Neutrophil (primary cell): ENCODE measurements at regions not wholly inside any gene's neighbourhood (a gene's known extent, or its start where the extent isn't known, plus 50 kb on each side); places are given as distances from the start of the nearest gene placed in this dataset.
"Not testable (repeated sequence)": the region's sequence is repeated elsewhere in the genome, so short reads cannot be mapped to it uniquely, and the experiment has no call there.

ENCODE experiments used
- H3K27ac ChIP-seq: fragments of 200-600 bp; sonication (generic); 2 replicates; pipeline ENCODE4 v1.5.1; 2016; ENCODE audit warnings: mild to moderate bottlenecking, moderate library complexity
- H3K27me3 ChIP-seq: fragments of 200-600 bp; sonication (generic); 2 replicates; pipeline ENCODE4 v1.6.0; 2016; ENCODE audit warnings: mild to moderate bottlenecking
- H3K36me3 ChIP-seq: fragments of 200-600 bp; sonication (generic); 2 replicates; pipeline ENCODE4 v1.5.1; 2017
- H3K4me1 ChIP-seq, 2 experiments: fragments of 200-600 bp in 1 of 2; sonication (generic) in 1 of 2; 1 replicate in 1 of 2; 2 replicates in 1 of 2; pipeline versions ENCODE4 v1.5.1 to v1.6.1; 2013 to 2016; ENCODE audit warnings: low read depth in 1 of 2, low read length in 1 of 2, mild to moderate bottlenecking in 1 of 2, moderate library complexity in 1 of 2; ENCODE audit not compliant: control insufficient read depth in 1 of 2, insufficient read depth in 1 of 2
- H3K4me3 ChIP-seq, 2 experiments: fragments of 200-600 bp in 1 of 2; sonication (generic) in 1 of 2; 1 replicate in 1 of 2; 2 replicates in 1 of 2; pipeline ENCODE4 v1.5.1; 2013 to 2016; ENCODE audit warnings: low read depth in 1 of 2, low read length in 1 of 2, mild to moderate bottlenecking in 1 of 2, moderate library complexity in 1 of 2
- H3K9me3 ChIP-seq: fragments of 200-600 bp; sonication (generic); 2 replicates; pipeline ENCODE4 v1.5.1; 2016
- CTCF ChIP-seq: fragments of 200-600 bp; sonication (generic); IDR thresholded peaks from 2 replicates; pipeline ENCODE4 v1.5.1; 2016; ENCODE audit warnings: antibody characterized with exemption

DNA sequence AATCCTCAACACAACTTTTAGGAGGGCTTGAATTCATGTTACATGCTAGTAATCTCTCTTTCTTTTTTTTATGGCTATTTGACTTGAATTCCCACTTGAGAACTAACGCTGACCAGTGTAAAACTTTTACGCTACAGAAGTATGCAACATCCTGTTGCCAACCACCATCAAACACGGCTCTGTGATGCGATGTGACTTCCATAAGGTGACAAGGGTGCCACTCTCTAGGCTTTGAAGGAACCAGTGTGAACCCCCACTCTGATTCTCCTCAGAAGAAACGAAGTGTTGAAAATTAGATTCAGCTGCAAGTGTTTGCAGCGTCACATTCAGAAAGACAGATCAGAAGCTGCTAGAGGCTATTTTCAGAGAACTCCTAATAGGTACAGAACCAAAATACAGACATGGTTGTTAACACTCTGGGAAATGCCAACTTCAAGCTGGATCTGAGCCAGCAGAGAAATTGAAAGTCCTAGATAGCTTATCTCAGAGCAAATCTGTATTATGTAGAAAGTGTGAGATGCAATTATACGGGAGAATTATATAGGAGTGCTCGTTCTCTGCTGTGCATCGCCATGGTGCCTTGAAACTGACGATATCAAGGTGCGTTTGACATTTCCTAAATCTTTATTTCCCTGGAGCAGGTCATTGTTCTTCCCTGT lies 271.2 kb downstream of the LPIN1 start:
- Histone ChIP-seq H3K4me1 (no peaks in the 10 kb centered on the region), H3K4me3 (no peak overlapping the region), H3K27me3 (peaks cover 5% of the 10 kb centered on the region), H3K27ac (no peak overlapping the region), H3K9me3 (peaks cover 15% of the 10 kb centered on the region), H3K36me3 (no peaks in the 10 kb centered on the region)
- no peak for TF ChIP-seq CTCF

DNA sequence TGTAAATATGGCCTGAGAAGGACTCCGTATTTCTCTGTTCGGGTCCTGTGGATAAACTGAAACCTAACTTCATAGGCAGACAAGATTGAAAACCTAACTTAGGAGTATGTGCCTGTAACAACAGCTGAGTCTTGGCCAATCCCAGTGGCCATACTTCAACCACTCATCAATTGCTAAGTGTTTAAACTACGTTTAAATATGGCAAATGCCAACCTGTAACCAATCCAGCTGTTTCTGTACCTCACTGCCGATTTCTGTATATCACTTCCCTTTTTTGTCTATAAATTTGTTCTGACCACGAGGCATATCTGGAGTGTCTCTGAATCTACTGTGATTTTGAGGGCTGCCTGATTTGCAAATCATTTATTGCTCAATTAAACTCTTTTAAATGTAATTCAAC lies 272.3 kb downstream of the LPIN1 start:
- not testable (repeated sequence) for H3K36me3 ChIP-seq, H3K27me3 ChIP-seq, H3K27ac ChIP-seq, H3K4me3 ChIP-seq, H3K4me1 ChIP-seq
- H3K9me3 ChIP-seq: peaks cover 15% of the 10 kb centered on the region

- Histone ChIP-seq H3K4me3 (no peak overlapping the region), H3K4me1 (no peaks in the 10 kb centered on the region), H3K9me3 (peaks cover 15% of the 10 kb centered on the region), H3K27me3 (peaks cover 5% of the 10 kb centered on the region), H3K27ac (no peak overlapping the region), H3K36me3 (no peaks in the 10 kb centered on the region)
- TF ChIP-seq CTCF: no peak
These were observed 274.5 kb downstream of the LPIN1 start for GRCh38 chr2:12020833-12021469.

DNA sequence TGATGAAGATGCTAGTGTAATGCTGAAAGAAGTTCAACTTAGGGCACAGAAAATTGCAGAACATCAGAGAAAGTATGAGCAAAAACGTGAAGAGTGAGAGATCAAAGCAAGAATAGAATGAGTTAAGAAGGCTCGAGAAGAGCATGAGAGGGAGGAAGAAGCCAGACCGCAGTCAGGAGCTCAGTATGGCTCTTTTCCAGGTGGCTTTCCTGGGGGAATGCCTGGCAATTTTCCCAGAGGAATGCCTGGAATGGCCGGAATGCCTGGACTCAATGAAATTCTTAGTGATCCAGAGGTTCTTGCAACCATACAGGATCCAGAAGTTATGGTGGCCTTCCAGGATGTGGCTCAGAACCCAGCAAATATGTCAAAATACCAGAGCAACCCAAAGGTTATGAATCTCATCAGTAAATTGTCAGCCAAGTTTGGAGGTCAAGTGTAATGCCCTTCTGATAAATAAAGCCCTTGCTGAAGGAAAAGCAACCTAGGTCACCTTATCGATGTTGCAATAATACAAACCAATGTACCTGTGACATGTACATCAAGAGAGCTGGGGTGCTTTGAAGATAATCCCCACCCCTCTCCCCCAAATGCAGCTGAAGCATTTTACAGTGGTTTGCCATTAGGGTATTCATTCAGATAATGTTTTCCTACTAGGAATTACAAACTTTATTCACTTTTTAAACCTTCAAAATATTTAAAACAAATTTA lies 277.9 kb downstream of the LPIN1 start:
- not testable (repeated sequence) for H3K27me3 ChIP-seq

GRCh38 chr2:12027136-12027535 lies 280.7 kb downstream of the LPIN1 start:
- Histone ChIP-seq H3K27ac (no peak overlapping the region), H3K36me3 (no peaks in the 10 kb centered on the region), H3K4me1 (no peaks in the 10 kb centered on the region), H3K4me3 (no peak overlapping the region), H3K27me3 (no peaks in the 10 kb centered on the region), H3K9me3 (no peaks in the 10 kb centered on the region)
- TF ChIP-seq CTCF: no peak

More for the DNA sequence above, 277.9 kb downstream of the LPIN1 start:
- not testable (repeated sequence) for H3K4me1 ChIP-seq, H3K27ac ChIP-seq, H3K36me3 ChIP-seq, H3K4me3 ChIP-seq
- H3K9me3 ChIP-seq: peaks cover 15% of the 10 kb centered on the region

GRCh38 chr2:12031866-12032265 lies 285.4 kb downstream of the LPIN1 start:
- Histone ChIP-seq H3K9me3 (no peaks in the 10 kb centered on the region), H3K4me1 (no peaks in the 10 kb centered on the region), H3K4me3 (no peak overlapping the region), H3K36me3 (no peaks in the 10 kb centered on the region), H3K27me3 (no peaks in the 10 kb centered on the region), H3K27ac (no peak overlapping the region)
- no peak for TF ChIP-seq CTCF
